LNCaP clone FGC (cell line): ENCODE measurements at regions not wholly inside any gene's neighbourhood (a gene's known extent, or its start where the extent isn't known, plus 50 kb on each side); places are given as distances from the start of the nearest gene placed in this dataset.

ENCODE experiments used
- DNase-seq: peaks from one replicate; pipeline ENCODE4 v3.0.0-alpha.2; 2011; ENCODE audit warnings: low read depth
- H3K4me3 ChIP-seq: 2 replicates; pipeline ENCODE4 v1.5.1; 2011; ENCODE audit warnings: mild to moderate bottlenecking, low read depth, low read length, control low read depth
- TF ChIP-seq, protein P1 (sequence below): IDR thresholded peaks from 2 replicates; pipeline ENCODE4 v1.5.1; 2012; ENCODE audit warnings: mild to moderate bottlenecking; ENCODE audit not compliant: control insufficient read depth, insufficient read depth; ENCODE audit errors: extremely low read depth

DNA sequence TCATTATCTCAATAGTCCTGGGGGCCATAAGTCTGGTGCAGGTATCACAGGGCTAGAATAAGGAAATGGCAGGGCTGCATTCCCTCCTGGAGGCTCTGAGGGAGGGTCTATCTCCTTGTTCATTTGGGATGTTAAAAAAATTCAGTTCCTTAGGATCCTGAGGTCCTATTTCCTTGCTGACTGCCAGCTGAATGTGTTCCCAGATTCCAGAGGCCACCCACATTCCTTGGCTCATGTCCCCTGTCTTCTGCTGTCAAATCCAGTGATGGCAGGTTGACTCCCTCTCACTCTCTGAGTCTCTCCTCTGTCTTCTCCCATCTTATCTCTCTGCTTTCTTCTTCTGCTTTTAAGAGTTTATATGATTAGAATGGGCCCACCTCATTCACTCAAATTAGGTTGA is 400.6 kb downstream of the PTPRU start:
- TF ChIP-seq, protein P1, sequence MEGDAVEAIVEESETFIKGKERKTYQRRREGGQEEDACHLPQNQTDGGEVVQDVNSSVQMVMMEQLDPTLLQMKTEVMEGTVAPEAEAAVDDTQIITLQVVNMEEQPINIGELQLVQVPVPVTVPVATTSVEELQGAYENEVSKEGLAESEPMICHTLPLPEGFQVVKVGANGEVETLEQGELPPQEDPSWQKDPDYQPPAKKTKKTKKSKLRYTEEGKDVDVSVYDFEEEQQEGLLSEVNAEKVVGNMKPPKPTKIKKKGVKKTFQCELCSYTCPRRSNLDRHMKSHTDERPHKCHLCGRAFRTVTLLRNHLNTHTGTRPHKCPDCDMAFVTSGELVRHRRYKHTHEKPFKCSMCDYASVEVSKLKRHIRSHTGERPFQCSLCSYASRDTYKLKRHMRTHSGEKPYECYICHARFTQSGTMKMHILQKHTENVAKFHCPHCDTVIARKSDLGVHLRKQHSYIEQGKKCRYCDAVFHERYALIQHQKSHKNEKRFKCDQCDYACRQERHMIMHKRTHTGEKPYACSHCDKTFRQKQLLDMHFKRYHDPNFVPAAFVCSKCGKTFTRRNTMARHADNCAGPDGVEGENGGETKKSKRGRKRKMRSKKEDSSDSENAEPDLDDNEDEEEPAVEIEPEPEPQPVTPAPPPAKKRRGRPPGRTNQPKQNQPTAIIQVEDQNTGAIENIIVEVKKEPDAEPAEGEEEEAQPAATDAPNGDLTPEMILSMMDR: no peak
- H3K4me3 ChIP-seq: no peak overlapping the region
- no peak for DNase-seq

DNA sequence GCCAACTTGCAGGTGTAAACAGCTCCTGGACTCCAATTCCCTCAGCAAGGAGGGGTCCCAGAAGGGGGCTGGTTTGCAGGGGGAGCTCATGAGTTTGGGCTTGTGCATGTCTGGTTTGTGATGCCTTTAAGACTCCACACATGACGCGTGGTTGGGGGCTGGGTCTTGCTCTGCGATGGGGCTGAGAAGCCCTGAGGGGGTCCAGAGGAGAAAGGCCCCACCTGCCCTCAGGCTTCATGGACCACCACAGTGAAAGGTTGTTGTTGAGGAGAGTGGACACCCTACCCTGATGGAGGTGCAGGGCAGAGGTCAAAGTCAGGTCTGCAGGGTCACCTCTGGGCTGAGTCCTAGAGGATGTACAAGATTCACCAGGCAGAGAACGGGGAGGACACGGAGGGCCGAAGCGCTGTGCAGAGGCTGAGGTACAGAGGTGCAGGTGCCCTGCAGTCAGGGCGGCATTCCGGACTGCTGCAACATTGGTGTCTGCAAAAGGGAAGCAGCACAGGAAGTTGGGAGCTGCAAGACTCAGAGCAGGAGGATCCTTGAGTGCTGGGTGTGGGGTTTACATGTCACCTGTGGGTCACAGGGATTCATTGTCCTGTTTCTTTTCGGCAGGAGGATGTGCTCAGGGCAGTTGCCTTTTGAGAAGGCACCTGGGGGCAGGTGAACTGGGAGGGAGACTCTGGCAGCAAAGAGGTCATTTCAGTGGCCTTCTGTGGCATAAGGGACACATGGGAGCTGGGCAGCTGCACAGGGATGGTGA is 399.4 kb downstream of the PTPRU start:
- DNase-seq: no peak
- H3K4me3 ChIP-seq: no peak overlapping the region
- TF ChIP-seq, protein P1: no peak

DNA sequence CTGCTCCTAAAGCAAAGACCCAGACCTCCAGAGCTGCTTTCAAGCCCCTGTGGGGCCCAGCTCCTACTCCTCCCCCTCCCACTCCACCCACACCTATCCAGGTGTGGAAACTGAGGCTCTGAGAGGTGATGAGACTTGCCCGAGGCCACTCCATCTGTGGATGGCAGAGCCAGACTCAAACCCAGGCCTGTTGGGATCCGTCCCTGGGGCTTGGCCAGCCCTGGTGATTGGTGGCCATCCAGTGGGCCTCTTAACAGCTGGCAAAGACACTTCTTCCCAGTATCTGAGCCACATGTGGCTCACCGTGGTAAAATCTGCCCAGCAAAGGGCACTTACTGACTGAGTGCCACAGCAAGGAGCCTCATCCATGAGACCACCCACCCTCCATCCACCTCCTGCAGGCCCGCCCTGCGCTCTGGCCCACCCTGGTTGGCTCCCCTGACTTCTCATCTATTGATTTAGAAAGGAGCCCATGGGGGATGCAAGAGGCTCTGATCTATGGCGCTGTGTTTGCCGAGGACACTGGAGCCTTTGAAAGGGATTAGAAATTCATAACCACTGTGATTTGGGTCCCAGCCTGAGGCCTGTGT is 398.5 kb downstream of the PTPRU start:
- H3K4me3 ChIP-seq: no peak overlapping the region
- TF ChIP-seq, protein P1: no peak
- DNase-seq: no peak

DNA sequence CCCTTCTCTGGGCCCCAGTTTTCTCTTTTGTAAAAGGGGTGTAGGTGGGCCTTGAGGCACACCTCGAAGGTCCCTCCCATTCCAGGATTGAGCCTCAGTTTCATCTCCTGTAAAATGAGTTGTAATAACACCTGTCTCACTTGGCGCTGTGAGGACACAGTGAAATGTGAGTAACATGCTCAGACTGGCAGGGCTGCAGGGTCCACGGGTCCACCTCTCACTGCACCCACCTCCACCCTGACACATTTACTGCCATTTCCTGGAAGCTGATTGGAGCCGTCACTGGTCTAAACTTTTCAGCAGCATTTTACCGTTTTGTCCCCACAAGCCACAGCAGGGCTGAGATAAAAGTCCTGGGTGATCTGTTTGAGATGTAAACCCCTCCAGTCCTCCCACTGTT is 398.0 kb downstream of the PTPRU start:
- no peak for DNase-seq
- TF ChIP-seq, protein P1: no peak
- no peak overlapping the region for H3K4me3 ChIP-seq

DNA sequence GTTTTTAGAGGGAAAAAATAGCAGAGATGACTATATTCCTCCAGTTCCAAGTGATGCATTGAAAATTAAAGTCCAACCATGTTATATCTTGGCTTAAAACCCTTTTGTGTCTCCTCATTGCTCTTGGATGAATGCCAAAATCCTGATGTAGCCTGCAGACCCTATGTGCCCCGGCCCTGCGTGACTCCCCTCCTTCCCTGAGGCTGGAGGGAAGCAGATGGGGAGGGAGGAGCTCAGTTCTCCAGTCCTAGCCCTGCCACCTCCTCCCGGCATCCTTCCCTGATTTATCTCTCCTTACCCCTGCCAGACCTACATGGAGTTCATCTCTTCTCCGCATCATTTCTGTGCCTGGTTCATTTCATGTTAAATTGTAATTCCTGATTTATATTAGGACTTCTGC is 397.4 kb downstream of the PTPRU start:
- TF ChIP-seq, protein P1: no peak
- H3K4me3 ChIP-seq: no peak overlapping the region
- DNase-seq: no peak

DNA sequence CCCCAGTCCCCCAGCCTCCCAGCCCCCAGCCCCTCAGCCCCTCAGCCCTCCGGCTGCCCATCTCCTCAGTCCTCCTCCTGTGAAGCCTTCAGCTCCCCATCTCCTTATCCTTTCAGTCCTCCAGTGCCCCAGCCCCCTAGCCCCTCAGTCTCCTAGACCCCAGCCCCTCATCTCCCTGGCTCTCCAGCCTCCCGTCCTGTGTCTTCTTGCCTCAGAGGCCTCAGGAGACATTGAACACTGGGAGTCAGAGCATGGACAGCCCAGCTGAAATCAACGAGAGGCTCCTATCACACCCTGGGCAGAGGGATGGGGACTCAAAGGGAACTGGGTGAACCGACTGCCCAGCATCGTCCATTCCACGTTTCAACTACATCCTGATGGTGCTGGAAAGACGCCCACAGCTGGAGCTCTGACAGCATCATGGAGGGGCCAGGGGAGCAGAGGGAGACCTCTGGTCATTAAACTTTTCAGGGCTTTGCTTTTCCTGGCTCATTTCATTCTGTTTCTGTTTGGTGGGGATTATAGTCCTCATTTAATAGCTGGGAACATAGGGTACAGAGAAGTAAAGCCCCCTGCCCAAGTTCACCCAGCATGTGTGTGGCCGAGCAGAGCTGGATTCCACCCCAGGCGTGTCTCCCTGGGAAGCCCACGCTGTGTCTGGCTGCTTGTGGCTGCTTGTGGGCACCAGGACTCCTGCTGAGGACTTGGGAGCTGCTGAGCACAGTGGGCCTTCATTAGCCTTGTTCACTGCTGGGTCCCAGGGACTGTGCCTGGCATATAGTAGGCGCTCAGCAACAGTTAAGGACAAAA is 396.7 kb downstream of the PTPRU start:
- no peak for DNase-seq

More for the DNA sequence above, 396.7 kb downstream of the PTPRU start:
- TF ChIP-seq, protein P1: no peak
- H3K4me3 ChIP-seq: no peak overlapping the region
